Left cardiac atrium (tissue), 4 donors: ENCODE measurements at regions not wholly inside any gene's neighbourhood (a gene's known extent, or its start where the extent isn't known, plus 50 kb on each side); places are given as distances from the start of the nearest gene placed in this dataset.
"Not testable (repeated sequence)": the region's sequence is repeated elsewhere in the genome, so short reads cannot be mapped to it uniquely, and the experiment has no call there.

Source experiments
- ATAC-seq, 2 donors: fragments of 200-7000 bp; cut with Tn5 transposase; one replicate each; pipeline ENCODE4 v1.9.1; 2020; ENCODE audit warnings: mild to moderate bottlenecking in 2 of 2, moderate library complexity in 2 of 2
- DNase-seq: peaks from one replicate; pipeline ENCODE4 v3.0.0-alpha.2; 2020
- intact Hi-C, 2 donors: fragments of 100-400 bp; cut with DNase I; formaldehyde crosslinking; loops; one replicate each; pipeline versions ENCODE4 v1.14.1 to v1.15.1; 2022 to 2023
- donor health status: DM: no; HTN: yes; CAD: no.
- donor health status: DM: no; HTN: yes; CAD: no; lungs with severe emphysema.
- donor health status: DM: yes; HTN: yes; CAD: no.
- donor health status: Dilated cardiomyopathy.

DNA sequence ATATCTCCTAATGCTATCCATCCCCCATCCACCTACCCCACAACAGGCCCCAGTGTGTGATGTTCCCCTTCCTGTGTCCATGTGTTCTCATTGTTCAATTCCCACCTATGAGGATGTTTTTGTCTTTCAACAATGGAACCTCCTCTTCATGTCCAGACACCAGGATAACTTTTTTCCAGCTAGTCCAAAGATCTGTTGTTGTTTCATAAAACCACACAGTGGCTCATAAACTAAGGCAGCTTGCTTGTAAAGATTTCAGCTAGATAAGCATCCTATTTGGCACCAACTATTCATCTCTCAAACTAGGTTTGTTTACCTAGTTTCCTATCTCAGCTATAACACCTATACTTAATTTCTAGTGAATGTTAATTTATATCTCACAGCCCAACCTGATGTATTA, 937.7 kb downstream of the TRIB2 start:
- intact Hi-C loops: no loop called here
- ATAC-seq: no peak
- no peak for DNase-seq

- intact Hi-C loops: no loop called here
- DNase-seq (no peak), ATAC-seq (no peak)
Observed at GRCh38 chr2:13660231-13660630, 943.5 kb downstream of the TRIB2 start.

DNA sequence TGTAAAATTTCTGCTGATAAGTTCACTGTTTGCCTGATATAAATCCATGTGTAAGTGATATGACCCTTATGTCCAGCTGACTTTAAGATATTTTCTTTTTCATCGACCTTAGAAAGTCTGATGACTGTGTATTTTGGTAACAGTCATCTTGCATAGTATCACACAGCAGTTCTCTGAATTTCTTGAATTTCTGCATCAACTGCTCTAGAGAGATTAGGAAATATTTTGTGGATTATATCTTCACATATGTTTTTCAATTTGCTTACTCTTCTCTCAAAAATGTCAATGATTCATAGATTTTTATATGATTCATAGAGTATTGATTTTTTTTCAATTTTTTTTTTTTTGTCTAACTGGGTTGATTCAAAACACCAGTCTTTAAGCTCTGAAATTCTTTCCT, 945.3 kb downstream of the TRIB2 start:
- intact Hi-C loops: no loop called here
- no peak for ATAC-seq
- DNase-seq: no peak

DNA sequence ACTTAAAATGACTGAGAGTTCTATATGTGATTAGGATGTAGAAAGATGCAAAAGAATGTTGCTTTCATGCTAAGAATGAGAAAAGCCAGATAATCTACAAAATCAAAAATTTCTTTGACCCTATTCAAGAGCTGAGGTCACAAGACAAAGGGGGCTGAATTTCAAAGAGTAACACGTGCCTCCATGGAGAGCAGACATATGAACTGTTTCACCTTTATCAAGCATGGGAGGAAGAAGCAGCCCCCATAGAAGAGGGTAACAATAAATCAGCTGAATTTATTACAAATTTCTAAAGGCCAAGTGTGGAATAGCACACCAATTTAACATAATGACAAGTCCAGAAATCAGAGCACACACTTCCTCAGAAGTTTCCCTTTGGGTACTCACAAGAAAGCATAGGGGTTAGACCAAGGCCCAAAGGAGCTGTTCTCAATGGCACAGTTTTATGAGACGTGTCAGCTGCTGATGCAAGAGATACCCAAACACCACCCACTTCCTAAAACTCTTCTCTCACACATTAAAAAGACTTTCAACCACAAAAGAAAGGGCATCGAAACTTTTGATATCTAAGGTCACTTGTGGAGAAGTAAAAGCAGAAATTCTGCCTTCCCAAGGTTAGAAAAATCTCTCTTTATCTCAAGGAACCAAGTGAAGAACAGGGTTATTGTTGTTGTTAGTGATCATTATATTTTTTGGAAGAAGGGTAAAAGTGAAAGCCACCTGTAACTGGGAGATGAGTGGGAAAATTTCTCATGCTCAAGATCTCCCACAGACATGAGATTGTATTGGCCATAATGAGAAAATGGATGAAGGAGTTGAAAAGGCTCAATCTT, 950.1 kb downstream of the TRIB2 start:
- ATAC-seq: no peak
- intact Hi-C loops: no loop called here

GRCh38 chr2:13667415-13667757, 950.6 kb downstream of the TRIB2 start:
- ATAC-seq (no peak), DNase-seq (no peak)
- intact Hi-C loops: no loop called here

More for the DNA sequence above, 950.1 kb downstream of the TRIB2 start:
- no peak for DNase-seq

- ATAC-seq (no peak), DNase-seq (no peak)
- intact Hi-C loops: no loop called here
Observed at GRCh38 chr2:13669607-13670006, 952.9 kb downstream of the TRIB2 start.

GRCh38 chr2:13673821-13674220, 957.1 kb downstream of the TRIB2 start:
- ATAC-seq, DNase-seq, intact Hi-C loops: not testable (repeated sequence)

GRCh38 chr2:13676269-13676668, 956.2 kb upstream of the LRATD1 start:
- DNase-seq: no peak
- ATAC-seq: no peak
- intact Hi-C loops: no loop called here

GRCh38 chr2:13681936-13682335, 950.6 kb upstream of the LRATD1 start:
- intact Hi-C loops: no loop called here
- ATAC-seq (no peak), DNase-seq (no peak)

DNA sequence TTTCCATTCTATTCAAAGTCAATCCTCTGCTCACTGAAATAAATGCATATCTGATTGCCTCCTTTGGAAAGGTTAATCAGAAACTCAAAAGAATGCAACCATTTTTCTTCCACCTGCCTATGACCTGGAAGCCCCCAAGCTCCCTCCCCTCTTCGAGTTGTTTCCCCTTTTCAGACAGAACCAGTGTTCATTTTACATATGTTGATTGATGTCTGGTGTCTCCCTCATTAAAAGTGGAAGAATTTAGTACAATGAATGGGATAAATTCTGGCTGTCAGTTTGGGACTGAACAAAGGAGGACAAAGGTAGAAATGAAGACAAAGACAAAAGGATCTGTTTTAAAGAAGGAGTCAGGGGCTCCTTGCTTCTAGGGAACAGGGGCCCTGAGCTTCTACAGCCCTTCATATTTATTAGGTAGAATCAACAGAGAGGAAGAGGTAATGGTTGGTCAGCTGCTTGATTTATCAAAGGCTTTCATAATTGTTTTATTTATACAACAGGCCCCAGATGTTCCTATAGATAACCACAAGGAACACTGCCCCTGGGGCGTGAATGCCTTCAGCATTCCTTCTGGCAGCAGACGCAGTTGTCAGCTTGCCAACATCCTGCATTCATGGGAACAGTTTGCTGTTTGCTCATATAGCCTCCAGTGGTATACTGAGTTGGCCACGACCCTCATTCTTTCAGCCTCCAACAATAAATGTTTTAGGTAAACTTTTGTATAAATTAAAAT, 949.8 kb upstream of the LRATD1 start:
- intact Hi-C loops: no loop called here
- DNase-seq: no peak
- ATAC-seq: no peak

- DNase-seq: no peak
- ATAC-seq: no peak
- intact Hi-C loops: no loop called here
Observed at GRCh38 chr2:13686262-13686661, 946.3 kb upstream of the LRATD1 start.

GRCh38 chr2:13694673-13695072, 937.8 kb upstream of the LRATD1 start:
- intact Hi-C loops: no loop called here
- no peak for DNase-seq
- no peak for ATAC-seq

- ATAC-seq (no peak), DNase-seq (no peak)
- intact Hi-C loops: no loop called here
Observed at GRCh38 chr2:13696601-13697000, 935.9 kb upstream of the LRATD1 start.

GRCh38 chr2:13698847-13699246, 933.7 kb upstream of the LRATD1 start:
- ATAC-seq (no peak), DNase-seq (no peak)
- intact Hi-C loops: no loop called here

DNA sequence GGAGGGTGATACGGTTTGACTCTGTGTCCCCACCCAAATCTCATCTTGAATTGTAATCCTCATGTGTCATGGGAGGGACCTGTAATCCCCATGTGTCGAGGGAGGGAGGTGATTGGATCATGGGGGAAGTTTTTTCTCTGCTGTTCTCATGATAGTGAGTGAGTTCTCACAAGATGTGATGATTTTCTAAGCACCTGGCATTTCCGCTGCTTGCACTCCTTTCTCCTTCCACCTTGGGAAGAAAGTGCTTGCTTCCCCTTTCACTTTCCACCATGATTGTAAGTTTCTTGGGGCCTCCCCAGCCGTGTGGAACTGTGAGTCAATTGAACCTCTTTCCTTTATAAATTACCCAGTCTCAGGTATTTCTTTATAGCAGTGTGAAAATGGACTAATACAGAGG, 932.6 kb upstream of the LRATD1 start:
- DNase-seq, ATAC-seq, intact Hi-C loops: not testable (repeated sequence)

GRCh38 chr2:13711154-13711553, 921.4 kb upstream of the LRATD1 start:
- ATAC-seq (no peak), DNase-seq (no peak)
- intact Hi-C loops: no loop called here

DNA sequence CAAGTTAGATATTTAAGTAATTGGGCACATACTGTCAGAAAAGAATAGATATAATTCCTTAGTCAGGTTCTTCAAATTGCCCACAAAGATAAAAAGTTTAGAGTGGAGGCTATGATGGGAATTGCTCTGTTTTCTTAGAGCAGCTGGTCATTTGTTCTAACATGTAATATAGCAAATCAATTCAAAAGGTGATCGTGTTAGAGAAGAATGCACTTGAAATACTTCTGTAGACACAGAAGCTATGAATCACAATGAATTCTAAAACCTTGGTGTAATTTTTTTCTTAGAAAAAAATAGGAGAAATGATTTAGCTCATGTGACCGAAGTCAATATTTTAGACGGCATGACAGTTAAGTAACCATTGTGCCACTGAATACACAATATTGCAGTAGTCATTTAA, 918.1 kb upstream of the LRATD1 start:
- ATAC-seq (no peak), DNase-seq (no peak)
- intact Hi-C loops: no loop called here

DNA sequence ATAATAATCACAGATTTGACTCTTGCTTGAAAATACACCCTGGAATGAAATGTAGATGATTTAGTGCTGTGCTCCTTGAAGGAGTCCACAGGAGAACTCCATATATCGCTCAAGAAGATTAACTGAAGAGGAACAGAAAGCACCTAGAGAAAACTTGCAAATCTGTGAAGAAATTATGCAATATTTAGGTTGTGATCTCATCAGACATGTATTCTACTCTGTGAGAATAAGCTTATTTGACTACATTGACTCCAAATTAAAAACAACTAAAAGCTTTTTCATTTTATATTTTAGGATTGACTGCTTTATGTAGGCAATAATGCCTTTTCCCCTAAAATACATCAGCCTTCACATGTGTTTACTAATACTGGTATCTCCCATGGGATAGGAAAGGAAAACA, 906.6 kb upstream of the LRATD1 start:
- ATAC-seq (no peak), DNase-seq (no peak)
- intact Hi-C loops: no loop called here

GRCh38 chr2:13745330-13745729, 887.2 kb upstream of the LRATD1 start:
- no peak for ATAC-seq
- intact Hi-C loops: no loop called here
- no peak for DNase-seq

DNA sequence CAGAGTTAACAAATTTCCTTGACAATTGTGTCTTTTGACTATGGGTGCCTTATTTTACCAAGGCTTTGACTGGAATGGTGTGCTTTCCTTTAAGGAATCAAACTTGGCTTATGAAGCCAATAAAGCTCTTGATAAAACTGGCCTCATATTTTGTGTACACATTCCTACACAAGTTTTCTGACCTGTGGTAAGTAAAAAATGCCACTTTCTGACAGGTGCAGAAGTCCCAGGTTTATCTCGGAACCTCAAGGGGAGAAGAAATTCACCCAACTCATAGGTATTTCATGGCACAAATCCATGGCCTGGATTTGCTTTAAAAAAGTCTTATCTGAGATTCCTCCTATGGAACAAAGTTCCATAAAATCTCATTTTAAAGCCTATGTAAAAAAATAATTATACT, 880.6 kb upstream of the LRATD1 start:
- no peak for DNase-seq
- no peak for ATAC-seq
- intact Hi-C loops: no loop called here

GRCh38 chr2:13758412-13758811, 874.1 kb upstream of the LRATD1 start:
- DNase-seq (no peak), ATAC-seq (no peak)
- intact Hi-C loops: no loop called here
